NCI-H187 (cell line): ENCODE measurements at regions not wholly inside any gene's neighbourhood (a gene's known extent, or its start where the extent isn't known, plus 50 kb on each side); places are given as distances from the start of the nearest gene placed in this dataset.
"Not testable (repeated sequence)": the region's sequence is repeated elsewhere in the genome, so short reads cannot be mapped to it uniquely, and the experiment has no call there.

ENCODE experiments used
- DNase-seq, 2 experiments: peaks; one replicate each; lab custom pipeline; 2025; lab: John Stamatoyannopoulos, UW

DNA sequence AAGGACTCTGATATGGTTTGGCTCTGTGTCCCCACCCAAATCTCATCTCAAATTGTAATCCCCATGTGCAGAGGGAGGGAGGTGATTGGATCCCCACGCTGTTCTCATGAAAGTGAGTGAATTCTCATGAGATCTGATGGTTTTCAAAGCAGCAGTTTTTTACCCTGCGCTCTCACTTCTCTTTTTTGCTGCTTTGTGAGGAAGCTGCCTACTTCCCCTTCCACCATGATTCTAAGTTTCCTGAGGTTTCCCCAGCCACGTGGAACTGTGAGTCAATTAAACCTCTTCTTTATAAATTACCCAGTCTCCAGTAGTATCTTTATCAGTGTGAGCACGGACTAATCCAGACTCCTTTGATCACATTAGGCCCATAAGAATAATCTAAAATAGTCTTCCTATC lies 719.7 kb upstream of the CDH8 start:
- no peak for DNase-seq

DNA sequence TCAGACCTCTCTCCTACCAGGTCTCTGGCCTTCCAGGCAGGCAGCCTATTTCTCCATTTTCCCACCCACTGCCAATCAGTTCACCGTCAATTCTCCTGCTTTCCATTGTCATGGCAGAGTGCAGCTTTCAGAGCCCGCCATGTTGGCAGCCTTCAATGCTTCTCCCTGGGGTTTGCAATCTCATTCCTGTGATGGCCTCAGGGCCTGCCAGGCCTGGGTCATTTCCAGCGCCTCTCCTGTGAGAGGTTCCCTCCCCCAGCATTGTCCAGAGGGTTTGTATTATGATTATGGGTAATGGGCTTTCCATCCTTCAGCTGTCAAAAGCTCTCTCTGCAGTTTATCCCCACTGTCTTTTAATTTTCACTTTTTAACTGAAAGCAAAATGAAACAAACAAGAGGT lies 716.6 kb upstream of the CDH8 start:
- no peak for DNase-seq

DNA sequence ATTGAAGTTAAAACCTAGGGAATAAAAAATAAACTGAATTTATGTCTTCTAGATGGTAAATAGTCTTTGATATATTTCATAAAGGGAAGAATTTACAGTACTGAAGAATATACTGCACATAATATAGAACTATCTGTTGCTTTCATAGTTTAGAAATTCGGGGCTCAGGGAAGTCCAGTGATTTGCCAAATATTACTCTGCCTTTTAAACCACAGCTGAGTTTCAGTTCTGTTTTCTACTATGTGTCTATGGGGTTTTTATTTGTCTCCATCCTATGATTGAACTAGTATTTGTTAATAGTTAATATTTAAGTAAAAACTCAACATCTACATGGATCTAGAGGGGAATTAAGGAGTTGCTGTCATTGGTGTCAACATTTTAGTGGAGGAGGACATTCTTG lies 715.0 kb upstream of the CDH8 start:
- no peak for DNase-seq

DNA sequence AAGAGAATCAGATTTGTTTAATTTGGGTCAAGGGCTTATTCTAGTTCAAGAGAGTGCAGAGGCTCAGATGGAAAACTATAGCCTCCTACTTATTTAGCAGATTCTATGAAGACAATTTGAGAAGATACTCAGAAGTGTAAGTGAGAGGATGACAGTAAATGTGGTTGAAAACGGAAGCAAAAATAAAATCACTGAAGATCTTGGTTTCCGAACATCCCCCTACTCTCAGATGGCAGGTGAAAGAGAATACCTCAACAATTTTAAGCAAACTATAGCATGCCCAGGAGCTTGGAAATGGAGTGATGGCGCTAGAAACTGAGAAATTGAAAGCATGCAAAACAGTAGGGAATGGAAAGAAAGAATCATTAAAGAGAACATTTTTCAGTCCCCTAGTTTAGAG lies 705.5 kb upstream of the CDH8 start:
- no peak for DNase-seq

DNA sequence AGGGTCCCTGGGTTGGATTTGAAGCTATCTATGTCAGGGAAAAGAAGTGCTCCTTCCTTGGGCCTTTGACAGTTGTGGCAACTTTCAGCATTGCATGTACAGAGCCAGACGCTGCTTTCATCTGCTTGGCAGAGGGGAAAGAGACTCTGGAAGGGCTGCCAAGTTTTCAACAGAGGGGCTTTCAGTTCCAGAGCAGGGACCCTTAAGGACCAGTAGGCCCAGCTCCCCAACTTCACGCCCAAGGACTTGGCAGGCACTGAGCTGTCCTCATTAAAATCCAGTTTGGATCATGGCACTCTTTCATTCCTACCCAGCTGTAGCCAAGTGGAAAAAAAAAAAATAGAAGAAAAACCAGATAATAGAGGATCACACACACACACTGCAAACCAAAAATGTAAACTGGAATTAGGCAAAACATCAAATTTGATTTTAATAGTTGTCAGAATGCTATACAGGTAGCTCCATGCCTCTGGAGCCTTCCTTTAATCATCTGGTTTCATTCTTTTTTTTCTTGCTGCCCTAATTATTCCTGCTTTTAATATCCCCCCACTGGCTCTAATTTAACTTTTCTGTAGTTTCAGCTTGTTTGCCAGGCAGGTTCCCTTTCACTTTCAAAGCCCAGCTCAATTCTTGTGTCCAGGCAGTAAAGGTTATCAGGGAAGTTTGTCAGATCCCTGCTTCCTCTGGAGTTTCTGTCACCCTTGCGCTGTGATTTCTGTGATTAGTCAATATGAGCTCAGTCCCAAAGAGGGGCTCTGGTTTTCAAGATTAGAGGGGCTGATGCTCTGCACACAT lies 702.6 kb upstream of the CDH8 start:
- DNase-seq = no peak

DNA sequence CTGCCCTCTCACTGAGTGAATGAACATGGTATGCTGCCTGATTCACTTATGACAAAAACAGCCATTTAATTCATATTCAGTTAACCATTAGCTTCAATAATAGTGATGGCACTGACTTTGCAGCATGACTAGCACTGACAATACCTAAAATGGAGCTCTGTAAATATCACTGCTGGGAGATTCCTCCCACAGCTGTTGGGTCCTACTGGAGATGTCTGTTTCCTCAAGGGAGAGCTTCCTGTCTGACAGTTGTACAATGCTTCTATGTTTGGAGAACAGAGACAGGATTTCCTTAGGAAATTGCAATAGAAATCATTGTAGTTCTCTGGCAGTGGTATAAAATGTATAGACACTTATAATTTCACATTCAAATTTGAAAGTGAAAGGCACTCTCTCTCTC lies 695.9 kb upstream of the CDH8 start:
- DNase-seq = no peak

DNA sequence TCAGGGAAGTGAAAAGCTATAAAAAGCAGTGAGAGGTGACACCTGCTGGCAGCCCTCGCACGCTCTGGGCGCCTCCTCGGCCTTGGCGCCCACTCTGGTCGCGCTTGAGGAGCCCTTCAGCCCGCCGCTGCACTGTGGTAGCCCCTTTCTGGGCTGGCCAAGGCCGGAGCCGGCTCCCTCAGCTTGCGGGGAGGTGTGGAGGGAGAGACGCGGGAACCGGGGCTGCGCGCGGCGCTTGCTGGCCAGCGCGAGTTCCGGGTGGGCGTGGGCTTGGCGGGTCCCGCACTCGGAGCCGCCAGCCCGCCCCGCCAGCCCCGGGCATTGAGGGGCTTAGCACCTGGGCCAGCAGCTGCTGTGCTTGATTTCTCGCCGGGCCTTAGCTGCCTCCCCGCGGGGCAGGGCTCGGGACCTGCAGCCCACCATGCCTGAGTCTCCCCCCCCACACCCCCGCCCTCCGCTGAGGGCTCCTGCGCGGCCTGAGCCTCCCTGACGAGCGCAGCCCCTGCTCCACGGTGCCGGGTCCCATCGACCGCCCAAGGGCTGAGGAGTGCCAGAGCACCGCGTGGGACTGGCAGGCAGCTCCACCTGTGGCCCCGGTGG lies 688.5 kb upstream of the CDH8 start:
- not testable (repeated sequence) for DNase-seq

DNA sequence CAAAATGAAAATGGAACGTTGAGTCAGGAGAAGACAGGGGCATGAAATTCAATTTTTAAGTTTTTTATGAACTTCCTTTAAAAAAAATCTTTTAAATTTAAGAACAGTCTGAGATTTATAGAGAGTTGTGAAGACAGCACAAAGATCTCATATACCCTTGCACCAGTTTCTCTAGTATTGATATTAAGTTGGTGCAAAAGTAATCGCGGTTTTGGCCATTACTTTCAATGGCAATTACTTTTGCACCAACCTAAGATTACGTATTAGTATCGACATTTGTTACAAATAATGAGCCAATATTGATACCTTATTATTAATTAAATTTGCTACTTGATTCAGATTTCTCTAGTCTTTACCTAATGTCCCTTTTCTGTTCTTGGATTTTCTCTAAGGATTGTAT lies 684.4 kb upstream of the CDH8 start:
- DNase-seq = no peak

DNA sequence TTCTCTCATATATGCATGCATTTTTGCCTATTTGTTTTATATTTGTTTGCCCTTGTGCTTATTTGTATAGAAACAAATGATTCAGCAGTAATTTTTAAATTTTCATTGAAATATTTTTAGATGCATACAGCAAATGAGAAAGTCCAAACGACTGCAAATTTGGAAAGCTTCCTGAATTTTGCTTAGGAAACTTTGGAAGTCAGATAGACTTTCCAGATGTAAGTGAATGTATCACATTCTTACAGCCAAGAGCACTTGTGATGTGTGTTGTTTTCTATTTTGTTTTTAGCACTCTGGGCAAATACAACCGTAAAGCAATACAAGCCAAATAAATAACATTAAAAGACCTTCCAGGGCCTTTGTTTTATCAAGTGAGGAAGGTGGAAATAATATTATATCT lies 680.8 kb upstream of the CDH8 start:
- DNase-seq = no peak

DNA sequence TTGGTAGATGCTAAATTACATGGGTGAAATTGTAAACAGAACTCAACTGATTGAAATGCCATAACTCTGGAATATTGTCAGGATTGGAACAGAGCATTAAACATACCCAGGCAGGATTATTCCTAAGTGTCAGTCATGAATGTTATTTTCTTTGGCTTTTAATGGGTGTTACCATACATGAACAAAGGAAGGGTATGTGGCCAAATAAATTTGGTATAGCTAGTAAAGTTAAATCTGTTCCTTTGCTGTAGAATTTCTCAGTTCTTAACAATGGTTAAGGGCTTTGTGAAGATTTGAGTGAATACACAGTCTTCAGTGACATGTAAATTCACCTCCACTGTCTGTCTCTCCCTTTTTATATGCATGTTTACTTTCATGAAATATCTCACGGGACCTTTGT lies 679.5 kb upstream of the CDH8 start:
- DNase-seq = no peak

DNA sequence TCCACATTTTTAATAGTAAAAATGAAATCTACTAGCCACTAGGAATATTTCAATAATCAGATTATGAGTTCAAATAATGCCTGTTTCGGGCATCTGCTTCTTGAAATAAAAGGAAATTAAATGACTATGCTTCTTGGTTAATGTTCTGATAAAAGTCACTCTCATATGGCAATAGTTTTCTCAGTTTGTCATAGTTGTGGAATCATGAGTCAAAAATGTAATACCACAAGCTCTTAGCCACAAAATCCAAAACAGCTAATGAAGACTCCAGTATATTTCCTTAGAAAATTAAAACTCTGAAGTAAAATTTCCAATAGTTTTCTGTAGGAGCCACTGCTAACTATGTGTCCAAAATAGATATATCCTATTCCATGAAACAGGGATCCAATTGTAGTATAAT lies 676.3 kb upstream of the CDH8 start:
- no peak for DNase-seq

DNA sequence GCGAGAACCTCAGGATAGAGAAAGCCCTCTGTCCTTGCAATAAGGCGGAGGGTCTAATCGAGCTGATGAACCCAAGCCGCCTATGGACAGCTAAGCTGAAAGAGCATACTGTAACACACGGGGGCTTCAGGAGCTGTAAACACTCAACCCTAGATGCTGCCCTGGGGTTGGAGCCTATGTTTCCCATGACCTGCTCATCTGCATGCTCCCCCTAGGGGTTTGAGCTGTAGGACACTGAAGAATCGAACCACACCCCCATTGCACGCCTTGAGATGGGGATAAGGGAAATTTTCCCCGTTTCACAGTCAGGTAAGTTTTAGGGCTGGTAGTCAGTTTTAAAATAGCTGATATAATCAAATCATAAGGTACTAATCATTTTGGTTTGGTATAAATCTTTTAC lies 675.6 kb upstream of the CDH8 start:
- no peak for DNase-seq

DNA sequence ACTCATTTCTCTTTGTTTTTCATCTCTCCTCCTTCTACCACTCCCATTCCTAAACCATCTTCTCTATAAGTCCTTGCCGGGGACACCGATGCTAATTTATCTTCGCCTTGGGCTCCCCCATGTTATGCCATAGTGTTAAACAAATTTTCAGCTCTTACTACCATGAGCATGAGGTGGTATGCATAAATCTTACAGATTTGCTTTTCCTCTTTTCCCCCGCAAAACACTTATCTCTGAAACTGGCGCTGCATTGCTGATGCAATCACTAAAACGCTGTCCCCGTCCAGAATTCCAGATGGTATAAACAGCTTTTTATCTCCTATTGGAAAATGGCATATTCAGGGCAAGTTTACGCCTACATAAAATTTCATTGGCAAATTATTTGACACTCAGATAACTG lies 673.6 kb upstream of the CDH8 start:
- DNase-seq = no peak

DNA sequence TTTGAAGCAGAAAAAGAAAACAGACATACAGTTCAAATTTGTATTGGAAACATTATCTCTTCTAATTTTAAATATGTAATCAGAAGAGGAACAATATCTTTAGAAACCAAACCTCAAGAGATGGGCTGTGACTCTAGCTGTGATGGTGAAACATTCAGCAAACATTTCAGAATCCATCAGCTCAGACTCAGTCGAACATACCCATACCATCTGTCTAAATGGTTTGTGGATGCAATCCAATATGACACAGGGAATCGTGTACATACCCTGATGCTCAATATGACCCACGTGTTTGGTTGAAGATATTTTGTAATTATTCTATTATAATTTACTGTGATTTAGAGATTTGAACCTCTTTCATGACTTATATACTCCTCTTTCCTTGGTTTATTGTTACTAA lies 665.2 kb upstream of the CDH8 start:
- no peak for DNase-seq

DNA sequence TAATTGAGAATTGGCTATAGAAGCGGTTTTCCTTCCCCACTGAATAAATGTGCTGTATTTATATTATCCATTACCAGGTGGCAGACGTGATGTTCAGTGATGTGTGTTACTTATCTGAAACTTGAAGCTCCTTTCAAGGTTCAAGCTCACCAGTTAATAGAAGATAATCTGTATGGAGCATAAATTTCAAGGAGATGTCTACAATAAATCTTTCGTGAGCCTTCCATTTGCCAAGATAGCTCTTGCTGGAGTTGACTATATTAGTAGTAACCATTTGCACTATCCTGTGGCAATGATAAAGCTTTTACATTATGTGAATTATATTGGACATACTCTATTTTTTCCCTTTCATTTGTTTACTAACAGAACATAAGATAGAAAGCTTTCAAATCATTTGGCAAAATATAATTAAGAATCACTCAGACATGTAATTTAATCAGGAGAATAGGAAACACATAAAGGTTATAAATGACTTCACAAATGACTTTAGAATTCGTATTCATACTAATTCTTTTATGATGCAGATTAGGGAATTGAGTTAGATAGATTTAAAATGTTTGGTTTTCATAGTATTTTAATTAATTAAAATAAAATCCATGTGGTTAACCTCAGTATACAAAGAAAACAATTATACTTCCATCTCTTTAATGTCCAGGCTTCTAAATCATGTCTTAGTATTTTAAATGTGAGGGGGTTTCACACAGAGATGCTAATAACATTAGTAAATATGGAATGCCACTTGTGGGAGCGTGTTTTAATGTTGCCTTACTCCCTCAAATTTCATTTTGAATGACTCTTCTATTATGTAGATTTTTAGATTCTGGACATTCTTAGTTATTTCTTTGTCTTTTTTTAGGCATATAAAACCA lies 664.4 kb upstream of the CDH8 start:
- no peak for DNase-seq

DNA sequence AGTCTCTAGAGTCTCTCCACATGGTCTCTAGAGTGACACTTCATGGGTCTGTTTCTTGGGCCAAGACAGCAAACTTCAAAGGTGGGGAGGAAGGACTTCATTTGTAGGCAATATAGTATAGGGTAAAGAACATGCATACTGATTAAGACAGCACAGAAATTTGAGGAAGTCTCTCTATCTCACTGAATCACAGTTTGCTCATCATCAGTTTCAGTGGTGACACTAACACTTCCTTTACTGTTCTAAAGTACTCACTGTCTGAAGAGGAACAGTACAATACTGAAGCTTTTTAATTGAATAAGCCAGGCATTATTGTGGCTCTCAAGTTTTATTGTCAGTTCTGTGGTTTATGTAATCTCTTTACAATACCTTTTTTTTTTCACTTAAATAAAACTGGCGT lies 656.4 kb upstream of the CDH8 start:
- DNase-seq = no peak

DNA sequence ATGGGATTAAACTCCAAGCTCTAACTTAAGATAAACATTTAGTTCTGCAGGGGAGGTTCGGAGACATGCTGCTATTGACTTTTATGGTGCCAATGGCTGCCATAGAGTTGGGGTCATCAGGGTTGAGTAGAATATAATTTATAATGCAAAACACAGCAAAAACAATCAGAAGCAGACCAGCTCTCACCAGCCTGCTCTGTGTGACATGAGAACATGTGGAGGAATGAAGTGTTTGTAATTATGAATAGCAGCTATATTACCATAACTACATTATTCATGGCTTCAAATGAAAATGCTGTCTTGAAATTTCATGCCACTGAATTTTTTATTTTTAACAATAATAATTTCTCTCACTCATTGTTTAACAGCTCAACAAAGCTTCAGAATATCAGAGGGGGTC lies 645.6 kb upstream of the CDH8 start:
- no peak for DNase-seq

DNA sequence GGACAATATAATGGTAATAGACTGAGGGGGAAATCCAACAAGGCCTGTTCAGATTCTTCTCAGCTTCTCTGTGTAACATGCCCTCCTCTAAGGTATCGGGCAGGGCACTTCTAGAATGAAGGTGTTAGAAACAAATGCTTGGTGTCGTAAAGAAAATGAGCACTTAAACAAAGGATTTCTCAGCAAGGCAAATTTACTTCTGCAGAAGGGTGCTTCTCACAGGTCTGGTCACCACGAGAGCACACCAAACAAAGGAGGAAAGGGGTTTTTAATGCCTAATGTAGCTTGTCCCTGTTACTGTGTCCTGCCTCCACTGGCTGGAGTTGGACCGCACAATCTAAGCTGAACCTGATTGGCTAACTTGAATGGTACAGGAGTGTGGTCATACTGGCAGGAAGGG lies 642.6 kb upstream of the CDH8 start:
- no peak for DNase-seq

DNA sequence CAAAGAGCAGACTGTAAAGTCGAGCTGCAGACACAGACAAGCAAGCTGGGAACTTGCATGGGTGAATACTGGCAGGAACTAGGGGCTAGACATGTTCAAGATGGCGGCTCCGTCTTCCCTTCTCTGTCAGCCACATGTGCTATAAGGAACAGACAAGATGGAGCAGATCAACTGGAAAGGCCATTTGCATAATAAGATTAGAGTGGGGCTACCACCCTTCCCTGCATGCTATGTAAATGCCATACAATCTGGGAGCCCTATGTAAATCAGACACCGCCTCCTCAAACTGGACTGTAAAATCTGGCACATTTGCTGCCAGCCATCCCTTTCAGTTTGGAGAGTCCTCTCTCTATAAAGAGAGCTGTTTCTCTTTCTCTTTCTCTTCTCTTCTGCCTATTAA lies 640.1 kb upstream of the CDH8 start:
- DNase-seq = no peak

DNA sequence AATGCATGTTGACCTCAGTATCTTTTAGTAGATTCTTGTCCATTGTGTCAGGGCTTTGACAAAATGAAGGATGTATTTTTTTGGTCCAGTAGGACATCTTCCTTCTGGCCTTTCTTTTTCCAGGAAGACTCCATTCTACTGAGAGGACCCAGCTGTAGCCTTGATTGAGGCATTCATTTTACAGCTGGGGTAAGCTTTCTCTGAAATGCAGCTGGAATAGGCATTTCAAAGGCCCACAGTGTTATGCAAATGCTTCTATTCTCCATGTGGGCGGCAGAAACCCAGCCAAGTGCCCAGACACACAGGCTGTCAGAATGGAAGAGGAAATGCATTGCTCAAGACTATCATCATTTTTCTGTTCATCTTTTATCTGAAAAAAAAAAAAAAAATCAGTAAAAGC lies 629.0 kb upstream of the CDH8 start:
- DNase-seq = no peak

DNA sequence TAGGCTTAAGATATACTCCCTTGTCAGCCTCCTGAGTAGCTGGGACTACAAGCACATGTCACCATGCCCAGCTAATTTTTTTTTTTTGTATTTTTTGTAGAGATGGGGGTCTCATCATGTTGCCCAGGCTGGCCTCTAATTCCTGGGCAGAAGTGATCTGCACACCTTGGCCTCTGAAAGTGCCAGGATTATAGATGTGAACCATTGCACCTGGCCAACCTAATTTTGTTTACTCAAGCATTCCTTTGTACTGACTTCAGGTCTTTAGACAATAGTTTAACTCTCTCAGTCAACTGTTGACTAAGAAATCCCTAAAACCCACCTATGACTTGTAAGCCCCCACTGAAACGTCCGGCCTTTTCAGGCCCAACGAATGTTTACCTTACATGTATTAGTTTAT lies 628.3 kb upstream of the CDH8 start:
- no peak for DNase-seq

DNA sequence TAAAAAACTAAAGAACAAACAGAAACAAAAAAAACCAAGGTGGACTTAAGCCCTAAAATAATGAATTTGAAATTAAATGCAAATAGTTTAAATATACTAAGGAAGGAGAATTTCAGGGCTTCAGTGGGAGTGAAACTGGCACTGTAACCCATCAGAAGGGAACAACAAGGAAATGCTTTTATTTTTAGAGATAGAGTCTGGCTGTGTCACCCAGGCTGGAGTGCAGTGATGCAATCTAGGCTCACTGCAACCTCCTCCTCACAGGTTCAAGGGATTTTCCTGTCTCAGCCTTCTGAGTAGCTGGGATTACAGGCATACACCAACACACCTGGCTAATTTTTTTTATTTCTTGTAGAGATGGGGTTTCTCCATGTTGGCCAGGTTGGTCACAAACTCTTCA lies 625.2 kb upstream of the CDH8 start:
- no peak for DNase-seq

DNA sequence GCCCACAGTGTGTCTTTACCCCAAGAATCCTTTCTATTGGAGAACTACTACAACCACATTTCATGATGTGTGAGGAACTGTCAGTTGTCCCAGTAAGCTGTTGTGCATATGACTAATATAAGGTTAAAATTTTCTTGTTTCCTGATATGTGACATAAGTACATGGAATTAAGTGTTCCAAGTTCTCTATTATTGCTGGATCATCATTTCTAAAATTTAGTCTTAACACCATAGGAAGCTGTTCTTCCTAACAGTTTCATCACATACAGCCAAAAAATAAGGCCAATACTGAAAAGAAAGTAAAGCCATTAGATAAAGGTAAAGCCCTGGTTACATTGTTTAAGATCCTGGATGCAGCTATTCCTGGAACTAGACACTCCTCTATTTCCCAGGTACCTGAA lies 620.9 kb upstream of the CDH8 start:
- no peak for DNase-seq
